AG09309 (cell line): ENCODE measurements at regions not wholly inside any gene's neighbourhood (a gene's known extent, or its start where the extent isn't known, plus 50 kb on each side); places are given as distances from the start of the nearest gene placed in this dataset.

Experiments
- DNase-seq: peaks from one replicate; pipeline ENCODE4 v3.0.0-alpha.2; 2010; ENCODE audit warnings: low read depth
- H3K4me3 ChIP-seq: 2 replicates; pipeline ENCODE4 v1.5.1; 2011; ENCODE audit warnings: mild to moderate bottlenecking, low read depth, low read length, moderate library complexity; ENCODE audit not compliant: control insufficient read depth
- CTCF ChIP-seq: IDR thresholded peaks from 2 replicates; pipeline ENCODE4 v1.5.1; 2011; ENCODE audit warnings: mild to moderate bottlenecking, low read depth, low read length, inconsistent platforms; ENCODE audit not compliant: insufficient read depth, control insufficient read depth; ENCODE audit errors: missing control alignments

DNA sequence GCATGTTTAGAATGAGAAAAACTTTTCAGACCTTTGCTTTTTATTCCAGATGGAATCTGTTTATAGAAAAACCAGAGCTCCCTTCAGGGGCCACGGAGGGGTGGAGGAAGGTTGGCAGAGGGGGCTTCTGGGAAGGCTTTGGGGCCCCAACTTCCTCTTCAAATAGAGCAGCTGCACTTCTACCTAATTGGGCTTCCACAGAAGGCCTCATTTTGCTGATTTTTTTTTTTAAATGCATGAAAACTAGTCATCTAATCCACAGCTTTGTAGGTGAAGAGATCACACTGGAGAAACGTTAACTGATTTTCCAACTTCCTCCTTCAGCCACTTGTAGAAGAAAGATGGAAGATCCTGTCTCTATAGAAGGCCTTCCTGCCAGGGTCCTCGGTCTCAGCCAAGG lies 181.8 kb downstream of the BCL11A start:
- no peak overlapping the region for H3K4me3 ChIP-seq
- no peak for TF ChIP-seq CTCF
- no peak for DNase-seq

GRCh38 chr2:60371219-60371618 lies 182.2 kb downstream of the BCL11A start:
- no peak for DNase-seq
- no peak for TF ChIP-seq CTCF
- no peak overlapping the region for H3K4me3 ChIP-seq

GRCh38 chr2:60370814-60371213 lies 182.6 kb downstream of the BCL11A start:
- no peak overlapping the region for H3K4me3 ChIP-seq
- DNase-seq = no peak
- no peak for TF ChIP-seq CTCF

DNA sequence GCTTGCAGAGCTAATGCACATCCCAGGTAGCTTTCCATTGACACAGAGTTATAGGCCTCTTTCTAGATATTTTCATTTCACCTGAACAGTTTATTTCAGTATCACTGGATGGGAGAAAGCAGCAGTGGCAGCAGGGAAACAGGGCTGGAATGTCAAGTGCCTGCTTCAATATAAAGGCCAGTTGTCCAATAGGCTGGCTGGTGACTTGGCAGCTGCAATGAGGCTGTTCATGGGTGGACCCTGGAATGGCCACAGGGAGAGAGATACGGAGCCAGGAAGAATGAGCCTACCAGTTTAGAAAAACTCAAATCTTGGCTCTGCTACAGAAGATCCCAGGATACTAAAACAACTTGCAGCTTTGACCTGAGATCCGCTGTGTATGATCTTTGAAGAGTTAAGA lies 185.0 kb downstream of the BCL11A start:
- no peak for DNase-seq
- no peak for TF ChIP-seq CTCF

GRCh38 chr2:60366135-60366712 lies 187.2 kb downstream of the BCL11A start:
- TF ChIP-seq CTCF = no peak
- no peak for DNase-seq
- H3K4me3 ChIP-seq = no peak overlapping the region

More for the DNA sequence above, 185.0 kb downstream of the BCL11A start:
- H3K4me3 ChIP-seq = no peak overlapping the region

- no peak for TF ChIP-seq CTCF
- H3K4me3 ChIP-seq = no peak overlapping the region
- DNase-seq = no peak
Measured at GRCh38 chr2:60365556-60365955, 187.9 kb downstream of the BCL11A start.

DNA sequence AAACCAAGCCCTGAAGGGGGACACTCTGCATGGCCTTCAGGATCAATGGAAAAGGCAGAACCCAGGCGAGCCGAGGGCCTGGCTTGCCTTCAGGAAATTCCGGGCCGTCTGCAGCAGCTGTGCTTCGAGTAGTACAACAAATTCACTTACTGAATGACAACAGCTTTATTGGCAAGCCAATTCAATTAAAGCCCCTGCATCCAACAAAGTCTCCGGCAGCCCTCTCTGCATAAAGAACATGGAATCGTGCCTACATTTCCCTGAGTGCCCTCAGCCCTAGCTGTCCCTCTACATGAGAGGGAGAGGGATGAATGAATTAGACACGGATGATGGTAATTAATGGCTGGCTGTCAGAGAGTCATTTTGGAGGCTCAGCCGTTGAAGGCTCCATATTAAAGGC lies 189.0 kb downstream of the BCL11A start:
- no peak for DNase-seq
- no peak for TF ChIP-seq CTCF
- no peak overlapping the region for H3K4me3 ChIP-seq
